NCI-H2171 treated with DMSO at 0.1 percent for 48 hours (cell line): ENCODE measurements at regions not wholly inside any gene's neighbourhood (a gene's known extent, or its start where the extent isn't known, plus 50 kb on each side); places are given as distances from the start of the nearest gene placed in this dataset.

Experiments
- DNase-seq: peaks from one replicate; lab custom pipeline; 2025; lab: John Stamatoyannopoulos, UW

GRCh38 chr1:147463022-147463421 lies 78.3 kb upstream of the BCL9 start:
- no peak for DNase-seq

- no peak for DNase-seq
These were observed 74.8 kb upstream of the BCL9 start for GRCh38 chr1:147466543-147466942.

- DNase-seq: no peak
These were observed 71.2 kb upstream of the BCL9 start for GRCh38 chr1:147470079-147470478.

GRCh38 chr1:147472489-147472888 lies 68.8 kb upstream of the BCL9 start:
- no peak for DNase-seq

- DNase-seq: no peak
These were observed 68.2 kb upstream of the BCL9 start for GRCh38 chr1:147472966-147473732.

GRCh38 chr1:147473733-147474049 lies 67.6 kb upstream of the BCL9 start:
- no peak for DNase-seq

GRCh38 chr1:147475488-147475887 lies 65.8 kb upstream of the BCL9 start:
- DNase-seq: no peak

GRCh38 chr1:147478521-147478920 lies 62.8 kb upstream of the BCL9 start:
- DNase-seq: no peak

- DNase-seq: no peak
These were observed 61.3 kb upstream of the BCL9 start for GRCh38 chr1:147479864-147480564.

GRCh38 chr1:147480565-147480935 lies 60.8 kb upstream of the BCL9 start:
- no peak for DNase-seq

- no peak for DNase-seq
These were observed 54.2 kb upstream of the BCL9 start for GRCh38 chr1:147486876-147487656.

GRCh38 chr1:147491098-147491497 lies 50.2 kb upstream of the BCL9 start:
- DNase-seq: no peak
